ENCODE measurements at regions not wholly inside any gene's neighbourhood (a gene's known extent, or its start where the extent isn't known, plus 50 kb on each side); places are given as distances from the start of the nearest gene placed in this dataset.

- no peaks in the 10 kb centered on the region for H3F3A ChIP-seq (ENCODE audit: insufficient read depth, low read depth)
- TF ChIP-seq EZH2 (IDR thresholded peaks at IDR 0.05; ENCODE audit: low read depth) = no peak
- TF ChIP-seq, protein P1, sequence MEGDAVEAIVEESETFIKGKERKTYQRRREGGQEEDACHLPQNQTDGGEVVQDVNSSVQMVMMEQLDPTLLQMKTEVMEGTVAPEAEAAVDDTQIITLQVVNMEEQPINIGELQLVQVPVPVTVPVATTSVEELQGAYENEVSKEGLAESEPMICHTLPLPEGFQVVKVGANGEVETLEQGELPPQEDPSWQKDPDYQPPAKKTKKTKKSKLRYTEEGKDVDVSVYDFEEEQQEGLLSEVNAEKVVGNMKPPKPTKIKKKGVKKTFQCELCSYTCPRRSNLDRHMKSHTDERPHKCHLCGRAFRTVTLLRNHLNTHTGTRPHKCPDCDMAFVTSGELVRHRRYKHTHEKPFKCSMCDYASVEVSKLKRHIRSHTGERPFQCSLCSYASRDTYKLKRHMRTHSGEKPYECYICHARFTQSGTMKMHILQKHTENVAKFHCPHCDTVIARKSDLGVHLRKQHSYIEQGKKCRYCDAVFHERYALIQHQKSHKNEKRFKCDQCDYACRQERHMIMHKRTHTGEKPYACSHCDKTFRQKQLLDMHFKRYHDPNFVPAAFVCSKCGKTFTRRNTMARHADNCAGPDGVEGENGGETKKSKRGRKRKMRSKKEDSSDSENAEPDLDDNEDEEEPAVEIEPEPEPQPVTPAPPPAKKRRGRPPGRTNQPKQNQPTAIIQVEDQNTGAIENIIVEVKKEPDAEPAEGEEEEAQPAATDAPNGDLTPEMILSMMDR (conservative IDR thresholded peaks at IDR 0.05) = no peak
- POLR2A ChIA-PET (ENCODE audit: unreplicated experiment) = no interaction called here
- no peaks in the 10 kb centered on the region for H3K9me3 ChIP-seq (ENCODE audit: insufficient read depth, low read depth)
- no peaks in the 10 kb centered on the region for H3K36me3 ChIP-seq (ENCODE audit: low read depth)
- no peak overlapping the region for H3K27ac ChIP-seq
- no peak overlapping the region for H3K4me2 ChIP-seq
- BruUV-seq (replicated peaks) = no TSS peak
- H3K9me2 ChIP-seq (ENCODE audit: insufficient read depth) = no peaks in the 10 kb centered on the region
- H3K4me3 ChIP-seq = no peak overlapping the region
- CTCF ChIA-PET = no interaction called here
- no peak overlapping the region for H2AFZ ChIP-seq
- intact Hi-C loops (cut with micrococcal nuclease; ENCODE audit: unreplicated experiment) = no loop called here
- H3K27me3 ChIP-seq (ENCODE audit: insufficient read depth, low read depth) = peaks cover 15% of the 10 kb centered on the region; the same call in 1 of the 2 replicates
- no peaks in the 10 kb centered on the region for H3K79me2 ChIP-seq (ENCODE audit: low read depth)
- no peak for DNase-seq
- H4K20me1 ChIP-seq (ENCODE audit: insufficient read depth) = no peaks in the 10 kb centered on the region
- H3K4me1 ChIP-seq (replicated peaks; ENCODE audit: insufficient read depth) = no peaks in the 10 kb centered on the region
These were observed 103.4 kb upstream of the PJA1 start for GRCh38 chrX:69268611-69269010.

DNA sequence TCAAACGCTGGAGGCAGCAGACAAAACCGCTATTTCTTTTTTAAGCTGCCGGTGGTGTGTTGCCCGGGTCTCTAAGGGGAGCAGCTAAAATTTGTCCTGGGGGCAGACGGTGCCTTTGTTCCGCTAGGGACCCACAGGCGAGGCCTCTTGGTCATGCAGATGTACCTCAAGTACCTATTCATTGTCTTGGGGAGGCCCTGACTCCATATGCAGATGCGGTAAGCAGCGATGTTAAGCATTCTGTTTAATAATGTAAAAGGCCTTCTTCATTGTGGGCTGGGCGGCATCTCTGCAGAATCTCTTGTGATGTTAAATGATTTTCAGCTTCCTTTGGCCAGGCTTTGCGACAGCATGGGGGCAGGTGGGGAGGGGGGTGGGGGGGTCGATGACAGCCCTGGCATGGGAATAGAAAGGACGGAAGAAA is 98.9 kb upstream of the PJA1 start:
- intact Hi-C loops (cut with micrococcal nuclease; ENCODE audit: unreplicated experiment) = no loop called here
- H3K4me1 ChIP-seq (replicated peaks; ENCODE audit: insufficient read depth) = no peaks in the 10 kb centered on the region
- H3K27ac ChIP-seq = no peak overlapping the region
- no peak for DNase-seq
- H4K20me1 ChIP-seq (ENCODE audit: insufficient read depth) = no peaks in the 10 kb centered on the region
- no peak overlapping the region for H2AFZ ChIP-seq
- H3K4me3 ChIP-seq = no peak overlapping the region
- no peaks in the 10 kb centered on the region for H3K79me2 ChIP-seq (ENCODE audit: low read depth)
- H3K9me3 ChIP-seq (ENCODE audit: insufficient read depth, low read depth) = no peaks in the 10 kb centered on the region
- peaks cover 14% of the 10 kb centered on the region; the same call in 1 of the 2 replicates for H3K27me3 ChIP-seq (ENCODE audit: insufficient read depth, low read depth)
- no peak overlapping the region for H3K4me2 ChIP-seq
- CTCF ChIA-PET = no interaction called here
- H3F3A ChIP-seq (ENCODE audit: insufficient read depth, low read depth) = no peaks in the 10 kb centered on the region
- POLR2A ChIA-PET (ENCODE audit: unreplicated experiment) = interaction anchor here (0.6 kb wide), 1 partner anchor 1563 kb away, joined by 8 read pairs; no protein-coding TSS in a partner anchor
- H3K36me3 ChIP-seq (ENCODE audit: low read depth) = no peaks in the 10 kb centered on the region
- TF ChIP-seq, protein P1 (conservative IDR thresholded peaks at IDR 0.05) = no peak
- TF ChIP-seq EZH2 (IDR thresholded peaks at IDR 0.05; ENCODE audit: low read depth) = no peak
- H3K9me2 ChIP-seq (ENCODE audit: insufficient read depth) = no peaks in the 10 kb centered on the region
- no TSS peak for BruUV-seq (replicated peaks)

DNA sequence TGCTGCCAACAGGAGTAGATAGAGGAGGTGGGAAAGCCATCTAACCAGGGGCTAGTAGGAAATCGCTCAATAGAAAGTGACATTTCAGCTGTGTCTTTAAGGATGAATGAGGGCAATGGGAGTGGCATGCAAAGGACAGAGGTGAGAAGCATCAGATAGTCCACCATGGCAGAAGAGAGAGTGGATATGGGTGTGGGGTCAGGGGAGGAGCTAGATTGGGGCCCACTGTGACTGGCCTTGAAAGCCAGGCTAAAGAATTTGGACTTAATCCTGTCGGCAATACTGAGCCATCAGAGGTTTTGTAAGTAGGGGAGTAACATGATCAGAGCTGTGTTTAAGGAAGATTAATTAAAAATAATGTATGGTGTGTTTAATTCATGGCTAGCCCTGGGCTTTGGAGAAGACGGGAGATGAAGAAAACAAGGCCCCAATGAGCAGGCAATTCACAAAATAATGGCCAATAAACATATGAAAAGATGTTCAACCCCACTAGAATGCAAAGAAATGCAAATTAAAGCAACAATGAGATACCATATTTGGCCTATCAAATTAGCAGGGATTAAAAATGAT is 98.1 kb upstream of the PJA1 start:
- DNase-seq = no peak
- Histone ChIP-seq H3K9me2 (ENCODE audit: insufficient read depth) (no peaks in the 10 kb centered on the region), H3F3A (ENCODE audit: insufficient read depth, low read depth) (no peaks in the 10 kb centered on the region), H3K4me3 (no peak overlapping the region), H3K79me2 (ENCODE audit: low read depth) (no peaks in the 10 kb centered on the region), H3K4me2 (no peak overlapping the region), H3K36me3 (ENCODE audit: low read depth) (no peaks in the 10 kb centered on the region), H3K27ac (no peak overlapping the region), H3K27me3 (ENCODE audit: insufficient read depth, low read depth) (peaks cover 14% of the 10 kb centered on the region; the same call in 1 of the 2 replicates), H3K4me1 (replicated peaks; ENCODE audit: insufficient read depth) (no peaks in the 10 kb centered on the region), H3K9me3 (ENCODE audit: insufficient read depth, low read depth) (no peaks in the 10 kb centered on the region), H2AFZ (no peak overlapping the region), H4K20me1 (ENCODE audit: insufficient read depth) (no peaks in the 10 kb centered on the region)
- ChIA-PET POLR2A (ENCODE audit: unreplicated experiment) (interaction anchor here (0.6 kb wide), 1 partner anchor 145 kb away, joined by 3 read pairs; no protein-coding TSS in a partner anchor), CTCF (interaction anchor here (0.6 kb wide), 1 partner anchor 11 kb away, joined by 14 read pairs; no protein-coding TSS in a partner anchor)
- BruUV-seq (replicated peaks) = no TSS peak
- intact Hi-C loops (cut with micrococcal nuclease; ENCODE audit: unreplicated experiment) = no loop called here
- no peak for TF ChIP-seq EZH2 (IDR thresholded peaks at IDR 0.05; ENCODE audit: low read depth)
- TF ChIP-seq, protein P1 (conservative IDR thresholded peaks at IDR 0.05) = no peak

Data from PC-9 (cell line).